AML-193 (cell line): ENCODE measurements at regions not wholly inside any gene's neighbourhood (a gene's known extent, or its start where the extent isn't known, plus 50 kb on each side); places are given as distances from the start of the nearest gene placed in this dataset.
"Not testable (repeated sequence)": the region's sequence is repeated elsewhere in the genome, so short reads cannot be mapped to it uniquely, and the experiment has no call there.

Experiments used
- DNase-seq, 2 experiments: peaks; one replicate each; lab custom pipeline; 2025; lab: John Stamatoyannopoulos, UW

GRCh38 chr1:103469801-103470200 is 55.7 kb upstream of the RNPC3 start:
- no peak for DNase-seq

- DNase-seq, result no peak
Observed at GRCh38 chr1:103467100-103467499, 58.4 kb upstream of the RNPC3 start.

GRCh38 chr1:103461161-103462105 is 64.1 kb upstream of the RNPC3 start:
- DNase-seq, result peak; percentile 11 to 39

DNA sequence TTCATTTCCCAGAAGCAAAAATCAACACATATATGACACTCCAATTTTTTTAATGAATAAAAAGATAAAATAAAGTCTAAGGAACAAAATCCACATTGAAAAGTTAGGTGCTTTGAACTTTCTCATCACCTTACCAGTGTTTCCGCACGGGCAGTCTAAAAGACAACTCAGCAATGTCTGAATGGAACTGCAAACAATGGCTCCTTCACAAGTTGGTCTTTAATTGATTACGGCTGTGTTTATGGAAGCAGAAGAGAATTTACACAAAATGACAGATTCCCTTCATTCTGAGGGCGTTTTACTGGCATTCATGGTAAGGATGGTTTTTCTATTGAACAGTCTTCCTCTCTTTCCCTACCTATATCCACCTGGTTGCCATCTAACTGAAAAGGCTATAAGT is 65.0 kb upstream of the RNPC3 start:
- no peak for DNase-seq

DNA sequence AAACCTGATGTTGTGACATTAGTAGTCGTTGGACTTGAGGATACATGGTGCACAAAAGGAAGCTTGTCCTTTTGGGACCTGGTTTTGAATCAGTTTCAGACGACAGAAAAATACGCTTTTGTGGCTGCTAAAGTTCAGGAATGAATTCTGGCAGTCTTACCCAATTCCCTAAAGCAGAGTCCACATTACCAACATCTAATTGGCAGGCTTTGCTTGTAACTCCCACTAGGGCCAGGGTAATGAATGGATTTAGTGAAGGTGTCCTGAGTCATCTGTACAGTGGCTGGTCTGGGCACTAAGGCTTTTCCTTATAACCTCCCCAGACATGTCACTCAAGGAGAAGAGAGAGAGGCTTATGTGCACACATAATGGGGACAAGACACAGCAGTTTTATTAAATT is 66.2 kb upstream of the RNPC3 start:
- DNase-seq, result no peak

GRCh38 chr1:103457886-103458455 is 67.5 kb upstream of the RNPC3 start:
- no peak for DNase-seq

GRCh38 chr1:103448560-103448959 is 76.9 kb upstream of the RNPC3 start:
- DNase-seq, result no peak

- no peak for DNase-seq
Observed at GRCh38 chr1:103447471-103447870, 78.0 kb upstream of the RNPC3 start.

DNA sequence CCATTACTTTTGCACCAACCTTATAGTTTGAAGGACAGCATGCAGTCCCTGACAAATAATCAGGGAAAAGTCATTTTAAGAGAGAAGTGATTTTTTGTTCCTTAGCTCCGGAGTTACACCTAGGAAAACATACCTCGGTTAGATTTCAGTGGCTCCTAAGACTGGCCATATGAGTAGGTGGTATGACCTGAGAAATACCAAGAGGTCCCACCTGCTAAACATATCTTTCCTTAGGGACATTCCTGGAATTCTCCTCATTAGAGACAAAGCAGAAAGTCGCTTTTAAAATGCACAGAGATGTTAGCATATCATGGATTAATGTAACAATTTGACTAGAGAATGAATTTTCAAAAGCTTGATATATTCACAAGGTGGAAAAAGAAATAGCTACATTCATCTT is 84.2 kb upstream of the RNPC3 start:
- DNase-seq, result no peak

GRCh38 chr1:103436568-103437100 is 88.9 kb upstream of the RNPC3 start:
- DNase-seq, result not testable (repeated sequence)

DNA sequence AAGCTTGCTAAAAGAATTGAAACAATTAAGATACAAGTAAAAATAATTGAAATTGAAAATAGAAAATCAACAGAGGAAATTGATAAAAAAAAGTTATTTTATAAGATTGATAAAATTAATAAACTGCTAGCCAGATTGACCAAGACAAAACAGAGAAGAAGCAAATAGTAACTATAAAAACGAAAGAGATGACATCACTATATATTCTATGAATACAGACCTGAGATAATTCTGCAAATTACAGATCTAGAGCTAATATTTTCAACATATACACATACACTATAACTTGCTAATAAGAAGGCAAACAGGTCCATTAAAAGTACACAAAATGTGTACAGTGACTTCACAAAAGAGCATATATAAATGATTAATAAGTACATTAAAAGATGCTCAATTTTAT is 90.1 kb upstream of the RNPC3 start:
- DNase-seq, result no peak

DNA sequence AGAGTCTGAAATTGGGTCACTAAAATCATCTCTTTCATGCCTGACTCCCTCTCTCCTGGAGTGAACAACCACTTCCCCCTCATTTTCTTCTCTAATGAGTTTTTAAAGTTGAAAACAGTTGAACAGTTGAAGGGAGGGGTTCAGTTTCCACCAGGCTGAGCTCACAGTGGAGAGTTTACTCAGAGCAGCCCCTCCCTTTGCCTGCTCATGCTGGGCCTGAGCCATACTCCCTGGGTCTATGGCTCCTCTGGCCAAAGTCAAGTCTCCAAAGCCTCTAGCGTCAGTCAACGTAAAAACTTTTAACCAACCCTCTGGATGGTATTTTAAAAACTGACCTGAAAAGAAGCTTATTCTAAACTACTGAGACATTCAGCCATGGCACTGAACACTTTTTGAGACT is 100.8 kb upstream of the RNPC3 start:
- DNase-seq, result no peak

- no peak for DNase-seq
Observed at GRCh38 chr1:103416681-103417286, 108.7 kb upstream of the RNPC3 start.

GRCh38 chr1:103387898-103388297 is 137.6 kb upstream of the RNPC3 start:
- no peak for DNase-seq

GRCh38 chr1:103373991-103374390 is 151.5 kb upstream of the RNPC3 start:
- no peak for DNase-seq

GRCh38 chr1:103372866-103373265 is 152.6 kb upstream of the RNPC3 start:
- DNase-seq, result no peak

DNA sequence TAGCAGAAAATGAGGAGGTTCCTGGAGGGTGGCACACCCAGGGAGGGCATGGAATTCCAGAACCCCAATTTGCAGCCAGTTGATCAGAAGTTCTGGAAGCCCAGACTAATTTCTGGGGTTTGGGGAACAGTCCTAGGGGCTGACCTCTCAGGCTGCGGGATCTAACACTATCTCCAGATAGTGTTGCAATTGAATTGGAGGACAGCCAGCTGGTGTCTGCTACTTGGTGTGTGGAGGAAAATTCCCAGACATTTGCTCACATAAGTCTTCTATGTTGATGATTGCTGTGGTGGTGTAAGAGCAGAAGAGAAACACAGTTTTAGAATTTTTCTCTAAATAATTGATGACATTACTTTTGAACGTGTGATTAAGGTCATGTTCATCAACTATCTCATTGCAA is 154.3 kb upstream of the RNPC3 start:
- no peak for DNase-seq

GRCh38 chr1:103367186-103367585 is 158.3 kb upstream of the RNPC3 start:
- no peak for DNase-seq

DNA sequence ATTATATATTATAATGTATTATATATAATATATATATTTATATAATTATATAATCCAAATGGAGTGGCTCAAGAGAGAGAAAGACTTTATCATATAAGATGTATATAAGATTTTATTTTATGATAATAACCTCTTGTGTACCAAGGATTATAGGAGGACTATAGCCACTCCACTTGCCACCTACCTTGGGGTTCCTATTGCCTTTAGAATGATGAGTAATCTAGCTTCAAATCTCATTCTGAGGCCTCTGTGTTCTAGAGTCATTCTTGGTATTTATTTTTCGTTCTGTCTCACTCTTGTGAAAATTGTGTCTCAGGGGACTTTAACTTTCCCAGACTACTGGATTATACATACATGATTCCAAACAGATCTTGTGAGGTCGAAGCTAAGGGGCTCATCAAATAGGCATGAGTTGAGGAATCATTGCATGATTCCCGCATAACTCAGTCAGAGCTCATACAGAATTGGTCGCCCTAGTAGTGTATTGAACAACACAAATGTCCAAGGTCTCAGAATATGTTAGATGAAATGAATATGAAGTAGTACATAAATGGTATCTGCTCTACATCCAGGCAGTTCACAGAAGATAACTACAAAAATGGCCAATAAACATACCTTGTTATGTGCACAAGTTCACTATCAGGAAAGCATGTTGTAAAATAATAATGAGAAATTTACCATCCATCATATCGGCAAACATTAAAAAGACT is 159.5 kb upstream of the RNPC3 start:
- no peak for DNase-seq

DNA sequence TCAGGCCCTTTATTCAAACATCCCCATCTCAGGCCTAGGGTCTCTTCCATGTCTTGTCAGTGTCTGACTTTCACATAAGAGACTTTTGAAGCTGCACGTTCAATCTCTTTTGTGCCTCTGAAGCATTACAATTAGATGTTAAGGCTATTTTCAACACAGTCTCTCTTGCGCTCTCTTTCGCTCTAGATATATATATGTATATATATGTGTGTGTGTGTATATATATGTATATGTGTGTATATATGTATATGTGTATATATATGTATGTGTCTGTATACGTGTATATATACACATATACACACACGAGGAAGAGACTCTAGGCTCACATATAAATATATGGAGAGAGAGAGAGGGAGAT is 162.5 kb upstream of the RNPC3 start:
- DNase-seq, result no peak

- no peak for DNase-seq
Observed at GRCh38 chr1:103362348-103363007, 163.0 kb upstream of the RNPC3 start.

DNA sequence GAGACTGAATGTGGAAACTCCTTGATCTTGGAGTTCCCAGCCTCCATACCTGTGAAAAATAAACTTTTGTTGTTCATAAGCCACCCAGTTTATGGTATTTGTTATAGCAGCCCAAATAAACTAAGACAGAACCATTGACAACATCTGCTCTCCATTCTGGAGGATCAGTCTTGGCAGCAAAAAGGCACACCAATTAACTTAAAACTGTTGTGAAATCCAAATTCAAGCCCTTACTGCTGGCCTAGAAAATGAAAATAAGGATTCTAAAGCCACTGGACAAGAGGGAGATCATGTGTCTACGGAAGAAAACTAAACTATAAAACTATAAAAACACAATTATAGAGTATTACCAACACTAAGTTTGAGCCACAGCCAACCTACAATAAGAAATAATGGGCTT is 172.1 kb upstream of the RNPC3 start:
- DNase-seq, result no peak
